Ascending aorta (tissue), 2 donors: ENCODE measurements at regions not wholly inside any gene's neighbourhood (a gene's known extent, or its start where the extent isn't known, plus 50 kb on each side); places are given as distances from the start of the nearest gene placed in this dataset.

Experiments used
- DNase-seq, 2 donors: peaks; one replicate each; pipeline ENCODE4 v3.0.0-alpha.2; 2019; ENCODE audit warnings: low spot score in 2 of 2
- H3K27ac ChIP-seq, 2 donors: fragments of 200-600 bp; sonication (generic); one replicate each; pipeline ENCODE4 v1.5.1; 2016 to 2017; ENCODE audit warnings: mild to moderate bottlenecking in 1 of 2
- H3K27me3 ChIP-seq: fragments of 200-600 bp; sonication (generic); one replicate; pipeline ENCODE4 v1.5.1; 2017
- H3K36me3 ChIP-seq, 2 donors: fragments of 200-600 bp; sonication (generic); one replicate each; pipeline ENCODE4 v1.5.1; 2016
- H3K4me1 ChIP-seq, 2 donors: fragments of 200-600 bp; sonication (generic); one replicate each; pipeline ENCODE4 v1.5.1; 2016 to 2017; ENCODE audit warnings: mild to moderate bottlenecking in 1 of 2
- H3K4me3 ChIP-seq, 2 donors: fragments of 200-600 bp; sonication (generic); one replicate each; pipeline ENCODE4 v1.5.1; 2016 to 2017; ENCODE audit warnings: mild to moderate bottlenecking in 1 of 2
- H3K9me3 ChIP-seq, 2 donors: fragments of 200-600 bp; sonication (generic); one replicate each; pipeline ENCODE4 v1.5.1; 2016
- intact Hi-C: fragments of 100-400 bp; cut with DNase I; formaldehyde crosslinking; loops from one replicate; pipeline ENCODE4 v1.15.1; 2023
- TF ChIP-seq, protein P1 (sequence below), 3 experiments: fragments of 200-600 bp in 2 of 3; fragments of 450-650 bp in 1 of 3; sonication (generic) in 2 of 3; IDR thresholded peaks; one replicate each; pipeline ENCODE4 v1.5.1; 2016 to 2019; ENCODE audit warnings: antibody characterized with exemption in 3 of 3, mild to moderate bottlenecking in 1 of 3, moderate library complexity in 1 of 3

DNA sequence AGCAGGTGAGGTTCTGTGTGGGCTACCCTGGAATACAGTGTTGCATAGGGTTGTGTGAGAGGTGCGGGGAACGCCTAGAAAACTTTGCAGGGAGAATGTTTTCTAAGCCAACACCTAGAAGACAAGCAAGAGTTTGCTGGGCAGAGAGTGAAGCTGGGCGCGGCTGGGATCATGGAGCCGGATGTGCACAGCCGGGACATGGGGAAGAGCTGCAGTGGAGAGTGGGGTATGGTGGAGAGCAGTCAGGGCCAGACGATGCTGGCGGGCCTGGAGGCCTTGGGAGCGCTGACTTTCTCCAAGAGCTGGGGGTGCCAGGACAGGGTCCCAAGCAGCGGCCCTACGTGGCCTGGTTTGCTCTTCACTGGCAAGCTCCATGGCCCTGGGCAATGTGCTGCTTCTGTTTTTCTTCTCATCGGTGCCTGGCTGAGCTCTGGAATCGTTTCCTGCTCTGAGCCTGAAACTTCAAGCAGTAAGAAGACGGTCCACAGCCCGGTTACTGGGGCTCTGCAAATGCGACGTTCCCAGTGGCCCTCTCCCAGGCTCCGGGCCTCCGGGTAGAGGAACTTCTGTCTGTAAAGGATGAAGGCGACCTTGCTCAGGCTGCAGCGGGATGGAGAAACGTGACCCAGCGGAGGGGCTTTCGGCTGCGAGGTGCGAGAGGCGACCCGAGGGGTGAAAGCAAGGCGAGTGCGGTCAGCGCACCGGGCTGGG, 51.9 kb upstream of the CD34 start:
- DNase-seq: peak in 1 of 2 donors; percentile 80
- Histone ChIP-seq H3K9me3 (no peaks in the 10 kb centered on the region), H3K4me3 (peak overlapping the region; percentile 57 to 62), H3K27me3 (no peaks in the 10 kb centered on the region), H3K36me3 (no peaks in the 10 kb centered on the region), H3K27ac (peak overlapping the region; percentile 92), H3K4me1 (peaks cover 0 to 27% of the 10 kb centered on the region in 2 donors)
- intact Hi-C loops: loop anchor here (1.0 to 2.0 kb wide), 4 partner anchors 66 to 210 kb away; partner anchors contain the start of gene CD46
- TF ChIP-seq, protein P1, sequence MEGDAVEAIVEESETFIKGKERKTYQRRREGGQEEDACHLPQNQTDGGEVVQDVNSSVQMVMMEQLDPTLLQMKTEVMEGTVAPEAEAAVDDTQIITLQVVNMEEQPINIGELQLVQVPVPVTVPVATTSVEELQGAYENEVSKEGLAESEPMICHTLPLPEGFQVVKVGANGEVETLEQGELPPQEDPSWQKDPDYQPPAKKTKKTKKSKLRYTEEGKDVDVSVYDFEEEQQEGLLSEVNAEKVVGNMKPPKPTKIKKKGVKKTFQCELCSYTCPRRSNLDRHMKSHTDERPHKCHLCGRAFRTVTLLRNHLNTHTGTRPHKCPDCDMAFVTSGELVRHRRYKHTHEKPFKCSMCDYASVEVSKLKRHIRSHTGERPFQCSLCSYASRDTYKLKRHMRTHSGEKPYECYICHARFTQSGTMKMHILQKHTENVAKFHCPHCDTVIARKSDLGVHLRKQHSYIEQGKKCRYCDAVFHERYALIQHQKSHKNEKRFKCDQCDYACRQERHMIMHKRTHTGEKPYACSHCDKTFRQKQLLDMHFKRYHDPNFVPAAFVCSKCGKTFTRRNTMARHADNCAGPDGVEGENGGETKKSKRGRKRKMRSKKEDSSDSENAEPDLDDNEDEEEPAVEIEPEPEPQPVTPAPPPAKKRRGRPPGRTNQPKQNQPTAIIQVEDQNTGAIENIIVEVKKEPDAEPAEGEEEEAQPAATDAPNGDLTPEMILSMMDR (IDR thresholded peaks at IDR 0.05): no peak
